ENCODE measurements at regions not wholly inside any gene's neighbourhood (a gene's known extent, or its start where the extent isn't known, plus 50 kb on each side); places are given as distances from the start of the nearest gene placed in this dataset.

DNA sequence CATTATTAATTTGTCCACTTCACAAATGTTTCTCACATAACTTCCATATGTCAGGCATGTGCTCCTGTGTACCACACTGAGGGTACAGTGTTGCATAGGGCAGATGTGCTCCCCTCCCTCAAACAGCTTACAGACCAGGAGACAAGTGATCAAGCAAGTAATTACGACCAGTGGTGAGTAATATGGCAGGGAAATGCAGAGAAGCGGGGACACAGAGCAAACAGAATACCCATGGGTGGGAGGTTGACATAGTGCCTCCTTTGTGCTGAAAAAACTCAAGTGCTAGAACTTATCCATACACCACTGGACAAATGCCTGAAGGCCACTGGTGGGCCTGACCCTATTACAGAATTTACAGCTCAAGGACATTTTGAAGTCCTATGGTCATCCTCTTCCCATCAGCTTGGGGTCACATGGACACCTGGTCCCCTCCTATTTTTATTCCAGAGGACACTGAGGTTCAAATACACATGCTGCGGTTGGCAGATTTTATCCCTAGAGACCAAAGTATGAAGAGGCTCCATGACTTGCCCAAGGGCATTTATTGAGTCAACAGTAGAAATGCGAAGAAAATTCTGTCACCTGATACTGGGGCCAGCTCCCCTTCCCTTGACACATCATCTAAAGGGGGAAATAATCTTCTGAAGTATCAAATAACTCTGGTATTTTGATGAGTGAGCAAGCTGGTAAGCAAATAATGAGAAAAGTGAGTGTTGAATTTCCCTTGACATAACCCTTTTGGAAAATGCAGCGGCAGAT is 116.6 kb downstream of the QRSL1 start:
- Histone ChIP-seq H3K27ac (ENCODE audit: low read length in 2 of 2) (no peak overlapping the region), H3K4me3 (ENCODE audit: control extremely low read depth in 1 of 5, extremely low read depth in 1 of 5, insufficient read depth in 1 of 5, low read depth in 2 of 5, low read length in 4 of 5) (no peak overlapping the region), H2AFZ (ENCODE audit: insufficient read depth, low read depth, low read length, poor library complexity, severe bottlenecking) (no peak overlapping the region), H3K9ac (ENCODE audit: low read length) (no peak overlapping the region), H3K79me2 (ENCODE audit: control insufficient read depth, insufficient read depth, low read length) (no peaks in the 10 kb centered on the region), H3K9me3 (ENCODE audit: control extremely low read depth in 1 of 3, control insufficient read depth in 2 of 3, insufficient read depth in 1 of 3, low read length in 2 of 3) (peaks cover 0 to 4% (median 0%) of the 10 kb centered on the region in 3 donors), H3K36me3 (replicated peaks in 1 of 2; ENCODE audit: control extremely low read depth in 1 of 2, control insufficient read depth in 1 of 2, extremely low read depth in 1 of 2, insufficient read depth in 2 of 2, low read length in 1 of 2) (no peaks in the 10 kb centered on the region), H3K4me2 (replicated peaks; ENCODE audit: low read depth, low read length, poor library complexity, severe bottlenecking) (no peak overlapping the region), H3K27me3 (replicated peaks in 1 of 4; ENCODE audit: control extremely low read depth in 1 of 4, control insufficient read depth in 3 of 4, insufficient read depth in 4 of 4, low read length in 3 of 4) (no peaks in the 10 kb centered on the region), H3K4me1 (ENCODE audit: control insufficient read depth in 2 of 2, insufficient read depth in 2 of 2, low read length in 2 of 2) (peaks cover 6 to 8% of the 10 kb centered on the region in 2 donors), H4K20me1 (ENCODE audit: control insufficient read depth, insufficient read depth, low read length, poor library complexity, severe bottlenecking) (no peaks in the 10 kb centered on the region)
- H3K4me1 Mint-ChIP-seq = peaks cover 23% of the 10 kb centered on the region
- 100% methylated on average over 1 of the region's 5 CpGs for WGBS (ENCODE audit: insufficient coverage)
- H3K27me3 Mint-ChIP-seq = no peaks in the 10 kb centered on the region
- no peak overlapping the region for H3K27ac Mint-ChIP-seq
- DNase-seq (no peak), ATAC-seq (ENCODE audit: low read depth) (no peak)
- TF ChIP-seq EZH2 (IDR thresholded peaks at IDR 0.05; ENCODE audit: borderline replicate concordance, insufficient read depth, low read depth, low read length, poor library complexity, severe bottlenecking) (no peak), CTCF (IDR thresholded peaks at IDR 0.05) (no peak)
- peaks cover 3% of the 10 kb centered on the region for H3K9me3 Mint-ChIP-seq (ENCODE audit: insufficient read depth)
- intact Hi-C loops (cut with micrococcal nuclease) = no loop called here
- ChIA-PET POLR2A (no interaction called here), CTCF (interaction anchor here (0.6 kb wide), 1 partner anchor 111 kb away, joined by 5 read pairs; no protein-coding TSS in a partner anchor)
- no peak overlapping the region for H3K4me3 Mint-ChIP-seq

GRCh38 chr6:106745197-106745770 is 115.9 kb downstream of the QRSL1 start:
- Histone ChIP-seq H3K9ac (ENCODE audit: low read length) (no peak overlapping the region), H3K27me3 (replicated peaks in 1 of 4; ENCODE audit: control extremely low read depth in 1 of 4, control insufficient read depth in 3 of 4, insufficient read depth in 4 of 4, low read length in 3 of 4) (no peaks in the 10 kb centered on the region), H3K4me3 (ENCODE audit: control extremely low read depth in 1 of 5, extremely low read depth in 1 of 5, insufficient read depth in 1 of 5, low read depth in 2 of 5, low read length in 4 of 5) (no peak overlapping the region), H3K4me2 (replicated peaks; ENCODE audit: low read depth, low read length, poor library complexity, severe bottlenecking) (no peak overlapping the region), H3K9me3 (ENCODE audit: control extremely low read depth in 1 of 3, control insufficient read depth in 2 of 3, insufficient read depth in 1 of 3, low read length in 2 of 3) (peaks cover 0 to 4% (median 0%) of the 10 kb centered on the region in 3 donors), H2AFZ (ENCODE audit: insufficient read depth, low read depth, low read length, poor library complexity, severe bottlenecking) (no peak overlapping the region), H3K4me1 (ENCODE audit: control insufficient read depth in 2 of 2, insufficient read depth in 2 of 2, low read length in 2 of 2) (peaks cover 2 to 5% of the 10 kb centered on the region in 2 donors), H4K20me1 (ENCODE audit: control insufficient read depth, insufficient read depth, low read length, poor library complexity, severe bottlenecking) (no peaks in the 10 kb centered on the region), H3K79me2 (ENCODE audit: control insufficient read depth, insufficient read depth, low read length) (no peaks in the 10 kb centered on the region), H3K36me3 (replicated peaks in 1 of 2; ENCODE audit: control extremely low read depth in 1 of 2, control insufficient read depth in 1 of 2, extremely low read depth in 1 of 2, insufficient read depth in 2 of 2, low read length in 1 of 2) (no peaks in the 10 kb centered on the region), H3K27ac (ENCODE audit: low read length in 2 of 2) (no peak overlapping the region)
- Mint-ChIP-seq H3K4me3 (no peak overlapping the region), H3K27me3 (no peaks in the 10 kb centered on the region), H3K9me3 (ENCODE audit: insufficient read depth) (peaks cover 3% of the 10 kb centered on the region), H3K27ac (no peak overlapping the region), H3K4me1 (peaks cover 21% of the 10 kb centered on the region)
- intact Hi-C loops (cut with micrococcal nuclease) = no loop called here
- no peak for ATAC-seq (ENCODE audit: low read depth)
- CTCF ChIA-PET = interaction anchor here (0.6 kb wide), 1 partner anchor 112 kb away, joined by 5 read pairs; no protein-coding TSS in a partner anchor
- DNase-seq = no peak
- WGBS (ENCODE audit: insufficient coverage) = 100% methylated on average over 2 of the region's 3 CpGs
- POLR2A ChIA-PET = no interaction called here
- TF ChIP-seq EZH2 (IDR thresholded peaks at IDR 0.05; ENCODE audit: borderline replicate concordance, insufficient read depth, low read depth, low read length, poor library complexity, severe bottlenecking) = no peak
